ENCODE measurements at regions not wholly inside any gene's neighbourhood (a gene's known extent, or its start where the extent isn't known, plus 50 kb on each side); places are given as distances from the start of the nearest gene placed in this dataset.
"Not testable (repeated sequence)": the region's sequence is repeated elsewhere in the genome, so short reads cannot be mapped to it uniquely, and the experiment has no call there.

DNA sequence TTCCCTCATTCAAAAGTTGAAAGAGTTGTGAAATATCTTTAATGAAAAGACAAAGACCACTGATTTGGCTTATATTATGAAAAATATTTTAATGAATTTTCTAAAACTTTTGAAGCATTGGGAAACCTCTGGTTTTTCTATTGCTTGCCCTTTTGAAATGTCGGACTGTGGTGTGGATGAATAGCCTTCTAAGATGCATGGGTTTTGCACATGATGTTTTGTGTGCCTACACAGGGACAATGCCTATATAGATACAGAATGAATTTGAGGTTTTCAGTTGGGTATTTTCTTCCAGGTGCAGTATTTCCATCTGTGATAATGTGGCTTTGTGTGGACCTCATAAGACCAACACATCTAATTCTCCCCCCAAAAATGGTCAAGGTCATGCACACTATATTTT lies 1437.9 kb downstream of the REEP3 start:
- DNase-seq = no peak

DNA sequence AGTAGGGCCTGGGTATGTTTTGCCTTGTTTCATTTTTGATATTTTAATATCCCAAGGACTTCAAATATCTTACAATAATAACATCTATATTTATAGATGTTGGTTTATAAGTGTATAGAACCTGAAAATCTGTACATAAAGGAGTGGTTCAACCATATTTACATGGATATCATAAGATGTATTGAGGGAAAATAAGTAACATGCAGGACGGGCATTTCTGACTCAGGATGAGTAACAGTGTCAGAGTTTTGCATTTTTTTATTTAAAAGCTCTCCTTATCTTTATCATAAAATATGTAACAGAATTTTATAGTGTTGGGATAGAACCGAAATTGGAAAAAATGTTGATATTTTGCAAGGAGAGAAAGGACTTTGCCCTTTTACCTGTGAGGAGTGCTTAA lies 1438.7 kb downstream of the REEP3 start:
- no peak for DNase-seq

DNA sequence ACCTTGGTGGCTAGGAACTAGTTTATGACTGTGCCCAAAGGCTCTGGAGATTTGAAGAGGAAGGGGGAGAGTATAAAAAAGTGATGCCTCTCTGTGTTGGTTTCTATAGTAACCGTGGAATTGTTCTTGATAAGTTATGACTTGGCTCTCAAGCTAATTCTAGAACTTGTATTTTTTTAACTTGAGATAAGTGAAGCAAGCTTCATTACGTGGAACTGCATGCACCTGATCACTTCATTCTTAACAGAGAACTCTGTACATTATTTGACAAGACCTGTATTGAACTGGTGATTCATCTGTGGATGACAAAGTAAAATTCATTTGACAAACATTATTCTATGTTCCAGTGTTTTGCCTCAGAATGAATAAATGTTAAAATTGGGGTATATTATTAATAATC lies 1452.2 kb downstream of the REEP3 start:
- DNase-seq = no peak

DNA sequence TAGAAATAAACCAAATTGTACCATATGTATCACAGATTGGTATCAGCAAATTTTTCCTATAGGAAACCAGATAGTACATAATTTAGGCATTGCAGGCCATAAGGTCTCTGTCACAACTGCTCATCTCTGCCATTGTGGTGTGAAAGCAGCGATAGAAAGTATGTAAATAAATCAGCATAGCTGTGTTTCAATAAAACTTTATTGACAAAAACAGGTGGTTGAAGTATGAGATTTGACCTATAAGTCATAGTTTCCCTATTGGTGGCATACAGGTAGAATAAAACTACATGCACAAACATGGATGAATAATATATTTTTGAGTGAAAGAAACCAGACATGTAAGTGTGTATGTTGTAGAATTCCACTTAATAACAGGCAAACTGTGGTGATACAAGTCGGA lies 1454.9 kb downstream of the REEP3 start:
- no peak for DNase-seq

DNA sequence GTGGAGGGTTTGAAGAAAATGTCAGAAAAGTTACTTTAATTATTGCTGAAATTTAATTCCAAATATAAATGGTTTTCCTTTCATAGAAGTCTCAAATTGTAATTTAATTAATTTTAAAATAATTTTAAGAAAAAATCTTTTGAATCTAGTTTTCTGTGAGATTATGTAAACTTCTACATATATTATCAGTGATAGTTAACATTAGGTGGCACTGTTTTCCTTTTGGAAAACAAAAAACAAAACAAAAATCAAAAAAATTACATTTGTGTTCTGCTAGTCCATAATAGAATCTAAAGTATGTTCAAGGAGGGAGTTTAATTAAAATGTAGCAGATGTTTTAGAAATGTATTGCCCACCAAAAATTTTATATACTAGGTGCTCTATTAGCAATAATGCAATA lies 1456.7 kb downstream of the REEP3 start:
- no peak for DNase-seq

DNA sequence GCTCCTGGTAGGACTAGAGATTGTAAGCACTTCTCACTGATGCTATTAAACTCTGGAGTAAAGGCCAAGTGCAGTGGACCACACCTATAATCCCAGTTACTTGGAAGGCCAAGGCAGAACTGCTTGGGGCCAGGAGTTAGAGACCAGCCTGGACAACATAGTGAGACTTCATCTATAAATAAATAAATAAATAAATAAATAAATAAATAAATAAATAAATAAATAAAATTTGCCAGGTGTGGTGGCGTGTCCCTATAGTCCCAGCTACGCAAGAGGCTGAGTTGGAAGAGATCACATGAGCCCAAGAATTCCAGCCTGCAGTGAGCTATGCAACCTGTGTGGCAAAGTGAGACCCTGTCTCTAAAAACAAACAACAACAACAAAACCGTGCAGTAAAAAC lies 1475.7 kb downstream of the REEP3 start:
- no peak for DNase-seq

DNA sequence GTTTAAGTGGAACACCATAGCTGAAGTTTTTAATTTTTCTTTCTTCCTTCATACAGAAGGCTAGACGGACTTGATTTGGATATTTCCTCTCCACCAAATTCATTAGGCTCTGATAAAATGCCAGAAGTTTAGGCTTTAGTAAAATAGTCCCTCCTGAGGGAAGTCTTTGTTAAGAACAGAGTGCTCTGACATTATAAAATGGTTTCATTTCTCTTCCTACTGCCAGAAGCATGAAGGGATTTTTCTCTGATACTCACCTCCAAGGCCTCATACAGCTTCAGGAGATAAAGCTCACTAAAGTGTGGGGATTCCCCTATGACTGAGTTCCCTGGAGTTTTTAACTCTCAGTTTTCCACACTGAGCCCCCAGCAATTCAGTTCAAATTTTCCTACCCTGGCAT lies 1489.6 kb downstream of the REEP3 start:
- DNase-seq = no peak

DNA sequence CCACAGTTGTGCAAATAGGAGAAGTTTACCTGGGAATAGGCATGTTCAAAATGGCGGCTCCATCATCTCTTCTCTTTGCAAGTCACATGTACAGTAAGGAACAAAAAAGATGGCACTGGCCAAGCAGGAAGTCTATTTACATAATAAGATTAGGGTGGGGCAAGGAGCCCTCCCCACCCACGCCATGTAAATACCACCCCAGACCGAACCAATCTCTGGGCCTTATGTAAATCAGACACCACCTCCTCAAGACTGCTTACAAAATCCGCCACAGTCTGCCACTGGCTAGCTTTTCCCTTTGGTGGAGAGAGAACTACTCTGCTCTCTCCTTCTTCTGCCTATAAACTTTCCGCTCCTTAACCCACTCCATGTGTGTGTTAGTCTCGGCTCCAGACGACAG lies 1496.3 kb downstream of the REEP3 start:
- DNase-seq = no peak

DNA sequence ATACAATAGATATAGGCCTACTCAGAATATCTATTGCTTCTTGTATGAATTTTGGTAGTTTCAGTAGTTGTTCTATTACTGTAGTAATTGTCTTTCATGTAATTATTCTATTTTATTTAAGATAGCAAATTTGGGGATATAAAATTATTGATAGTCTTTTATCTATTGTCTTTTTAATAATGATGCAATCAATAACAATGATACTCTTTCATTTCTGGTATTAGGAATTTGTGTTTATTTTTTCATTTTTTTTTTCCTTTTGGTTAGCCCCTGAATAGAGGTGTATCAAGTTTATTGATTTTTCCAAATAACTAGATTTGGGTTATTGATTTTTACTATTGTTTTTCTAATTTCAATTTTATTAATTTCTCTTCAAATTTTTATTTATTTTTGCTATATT lies 1503.7 kb downstream of the REEP3 start:
- no peak for DNase-seq

DNA sequence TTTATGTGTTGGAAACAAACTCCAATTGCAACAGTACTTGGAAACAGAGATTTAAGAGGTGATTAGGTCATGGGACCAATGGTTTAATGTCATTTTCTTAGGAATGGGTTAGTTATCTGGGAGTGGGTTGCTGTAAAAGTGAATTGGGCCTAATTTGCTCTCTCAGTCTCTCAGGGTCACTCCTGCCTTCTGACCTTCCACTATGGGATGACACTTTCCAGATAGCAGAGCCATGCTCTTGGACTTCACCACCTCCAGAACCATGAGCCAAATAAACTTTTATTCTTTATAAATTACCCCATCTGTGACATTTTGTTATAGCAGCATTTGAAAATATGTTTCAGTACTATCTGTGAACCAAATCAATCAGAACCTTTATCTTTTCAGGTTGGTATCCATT lies 1509.1 kb downstream of the REEP3 start:
- no peak for DNase-seq

DNA sequence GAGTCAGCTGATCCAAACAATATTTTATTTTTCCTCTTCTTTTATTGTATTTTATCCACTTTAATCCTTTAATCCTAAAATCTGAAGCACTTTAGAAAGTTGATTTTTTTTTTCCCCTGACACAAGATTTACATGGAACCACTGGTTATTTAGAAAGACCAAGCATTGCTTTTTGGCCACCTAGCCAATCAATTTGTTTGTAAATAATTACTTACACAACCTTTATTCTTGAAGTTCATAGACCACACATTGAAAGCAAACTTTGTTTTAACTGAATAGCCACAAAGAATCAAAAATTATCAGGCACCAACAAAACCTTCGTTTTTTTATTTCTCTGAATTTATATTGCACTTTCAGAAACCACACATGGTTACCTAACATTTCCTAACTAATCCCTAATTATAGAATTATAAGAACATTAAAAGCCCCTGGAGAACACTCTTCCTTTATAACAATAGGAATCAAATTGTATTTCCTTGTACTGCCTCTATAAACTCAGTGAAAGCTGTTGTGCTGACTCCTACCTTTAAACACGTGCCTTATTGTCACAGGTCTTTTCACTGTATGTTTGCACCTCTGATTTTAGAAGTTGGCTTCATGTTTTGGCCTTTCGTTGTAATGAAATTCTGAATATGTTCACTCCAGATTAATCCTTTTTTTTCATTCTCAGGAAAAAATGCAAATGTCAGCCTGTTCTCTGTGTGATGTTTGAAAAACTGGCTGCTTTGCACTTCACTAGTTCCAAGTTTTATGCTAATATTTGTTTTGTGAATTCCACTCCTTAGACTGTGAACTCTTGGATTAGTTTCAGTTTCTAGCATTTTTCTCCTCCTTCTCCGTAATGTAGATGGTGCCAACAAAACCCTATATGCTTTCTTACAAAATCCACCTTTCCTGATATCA lies 1511.9 kb downstream of the REEP3 start:
- no peak for DNase-seq

DNA sequence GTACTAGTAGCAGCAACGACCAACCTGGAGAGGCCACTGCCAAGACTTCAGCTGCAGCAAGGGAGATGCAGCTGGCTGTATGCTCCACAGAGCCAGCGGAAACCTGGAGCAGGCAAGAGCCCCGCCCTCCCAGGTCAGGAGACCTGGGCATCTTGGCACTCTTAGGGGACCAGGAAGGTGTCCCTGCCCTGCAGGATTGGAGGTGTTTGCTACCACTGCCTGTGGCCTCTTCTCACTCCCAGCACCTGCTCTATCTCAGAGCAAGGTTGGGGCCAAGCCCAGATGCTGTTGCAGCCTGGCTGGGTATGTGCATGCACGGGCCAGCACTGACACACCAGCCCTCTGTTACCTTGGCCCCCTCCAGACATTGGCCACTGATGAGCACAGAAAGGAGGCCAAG lies 1512.8 kb downstream of the REEP3 start:
- DNase-seq = no peak

DNA sequence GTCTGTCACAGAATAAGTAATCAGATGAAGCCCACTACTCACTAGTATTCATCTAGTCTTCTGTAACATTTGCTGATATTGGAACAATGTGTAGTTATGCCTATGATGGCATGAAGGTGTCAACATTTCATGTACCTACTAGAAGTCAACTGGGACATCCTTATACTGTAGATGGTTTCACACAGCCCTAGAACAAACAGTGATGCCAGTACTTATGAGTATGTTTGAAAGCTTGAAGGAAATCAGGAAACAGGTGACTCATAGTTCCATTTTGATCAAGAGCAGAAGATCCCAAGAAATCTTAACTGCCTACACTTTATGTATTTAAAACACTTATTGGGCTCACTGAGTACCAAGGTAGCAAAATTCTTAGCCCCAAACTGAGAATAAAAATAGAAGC lies 1519.6 kb downstream of the REEP3 start:
- no peak for DNase-seq

DNA sequence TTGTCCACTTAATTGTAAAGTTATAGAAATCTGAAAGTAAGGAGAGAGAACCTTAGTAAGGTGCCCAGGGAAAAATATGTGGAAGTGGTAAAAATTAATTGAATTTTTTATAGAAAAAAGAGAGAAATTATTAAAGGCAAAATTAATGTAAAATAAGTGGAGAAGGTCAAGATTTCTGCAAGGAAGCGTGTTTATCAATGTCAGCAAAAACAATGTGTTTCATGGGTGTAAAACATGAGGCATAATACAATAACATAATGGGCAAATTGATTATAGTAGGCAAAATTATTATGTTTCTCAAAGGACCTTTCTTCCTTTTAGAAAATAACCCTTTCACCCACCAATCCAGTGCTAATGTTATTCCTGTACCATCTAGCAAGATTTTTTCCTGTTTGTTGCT lies 1520.1 kb downstream of the REEP3 start:
- DNase-seq = no peak

DNA sequence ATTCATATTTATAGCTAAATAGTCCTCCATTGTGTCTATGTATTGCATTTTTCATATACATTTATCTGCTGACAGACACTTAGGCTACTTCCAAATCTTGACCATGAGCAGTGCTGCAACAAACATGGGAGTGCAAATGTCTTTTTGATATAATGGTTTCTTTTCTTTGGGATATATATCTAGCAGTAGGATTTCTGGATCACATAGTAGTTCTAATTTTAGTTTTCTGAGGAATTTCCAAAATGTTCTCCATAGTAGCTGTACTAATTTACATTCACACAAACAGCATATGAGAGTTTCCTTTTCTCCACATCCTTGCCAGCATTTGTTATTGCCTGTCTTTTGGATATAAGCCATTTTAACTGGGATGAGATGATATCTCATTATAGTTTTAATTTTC lies 1521.3 kb downstream of the REEP3 start:
- no peak for DNase-seq

DNA sequence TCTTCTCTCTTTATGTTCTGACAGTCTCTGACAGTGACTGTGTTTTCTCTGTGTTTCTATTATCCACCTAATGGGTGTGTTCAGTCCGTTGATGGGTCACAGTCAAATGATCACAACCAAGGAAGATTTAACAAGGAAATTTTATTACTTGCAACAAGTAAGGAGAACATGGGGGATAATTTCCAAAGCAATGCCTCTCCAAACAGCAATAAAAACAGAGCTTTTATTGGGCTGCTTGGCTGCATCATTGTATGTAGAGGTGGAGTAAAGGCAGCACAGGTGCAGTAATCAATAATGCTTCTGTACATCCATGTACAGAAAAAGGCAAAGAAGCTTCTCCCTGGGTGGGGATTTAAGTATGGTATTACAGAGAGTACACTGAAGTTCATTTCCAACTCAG lies 1525.6 kb downstream of the REEP3 start:
- no peak for DNase-seq

DNA sequence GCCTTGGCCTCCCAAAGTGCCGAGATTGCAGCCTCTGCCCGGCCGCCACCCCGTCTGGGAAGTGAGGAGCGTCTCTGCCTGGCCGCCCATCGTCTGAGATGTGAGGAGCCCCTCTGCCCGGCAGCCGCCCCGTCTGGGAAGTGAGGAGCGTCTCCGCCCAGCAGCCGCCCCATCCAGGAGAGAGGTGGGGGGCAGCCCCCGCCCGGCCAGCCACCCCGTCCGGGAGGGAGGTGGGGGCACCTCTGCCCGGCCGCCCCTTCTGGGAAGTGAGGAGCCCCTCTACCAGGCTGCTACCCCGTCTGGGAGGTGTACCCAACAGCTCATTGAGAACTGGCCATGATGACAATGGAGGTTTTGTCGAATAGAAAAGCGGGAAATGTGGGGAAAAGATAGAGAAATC lies 1530.9 kb downstream of the REEP3 start:
- DNase-seq = not testable (repeated sequence)

DNA sequence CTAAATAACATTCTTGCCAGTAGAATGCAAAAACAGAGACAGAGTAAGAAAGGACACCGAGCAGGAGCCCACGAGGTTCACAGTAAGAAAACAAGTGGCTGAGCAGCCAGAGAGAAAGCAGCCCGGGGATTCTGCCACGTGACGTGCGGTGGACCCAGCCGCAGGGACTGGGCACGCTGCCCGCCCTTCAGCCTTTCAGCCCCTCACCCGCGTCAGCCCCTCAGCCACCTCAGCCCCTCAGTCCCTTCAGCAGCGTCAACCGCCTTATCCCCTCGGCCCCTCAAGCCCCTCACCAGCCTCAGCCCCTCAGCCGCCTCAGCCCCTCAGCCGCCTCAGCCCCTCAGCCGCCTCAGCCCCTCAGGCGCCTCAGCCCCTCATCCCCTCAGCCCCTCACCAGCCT lies 1532.2 kb downstream of the REEP3 start:
- DNase-seq = not testable (repeated sequence)

DNA sequence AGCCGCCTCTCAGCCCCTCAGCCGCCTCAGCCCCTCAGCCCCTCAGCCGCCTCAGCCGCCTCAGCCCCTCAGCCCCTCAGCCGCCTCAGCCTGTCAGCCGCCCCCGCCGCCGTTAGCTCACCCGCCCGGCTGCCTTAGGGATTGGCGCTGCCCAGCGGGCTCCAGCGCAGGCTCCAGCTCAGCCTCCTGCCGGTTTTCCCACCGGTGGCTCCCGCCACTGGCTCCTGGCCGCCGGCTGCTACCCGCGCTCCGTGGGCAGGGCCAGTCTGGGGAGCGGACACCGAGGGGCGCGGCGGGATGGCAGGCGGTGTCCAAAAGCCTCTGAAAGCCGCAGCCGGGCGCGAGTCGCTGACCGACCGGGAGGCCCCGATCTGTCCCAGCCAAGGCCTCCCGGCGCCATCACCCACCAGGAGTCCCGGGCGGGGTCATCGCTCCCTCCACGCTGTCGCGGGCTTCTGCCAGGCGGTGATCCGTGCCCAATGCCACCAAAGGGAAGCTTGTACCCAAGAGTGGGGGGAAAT lies 1532.7 kb downstream of the REEP3 start:
- not testable (repeated sequence) for DNase-seq

DNA sequence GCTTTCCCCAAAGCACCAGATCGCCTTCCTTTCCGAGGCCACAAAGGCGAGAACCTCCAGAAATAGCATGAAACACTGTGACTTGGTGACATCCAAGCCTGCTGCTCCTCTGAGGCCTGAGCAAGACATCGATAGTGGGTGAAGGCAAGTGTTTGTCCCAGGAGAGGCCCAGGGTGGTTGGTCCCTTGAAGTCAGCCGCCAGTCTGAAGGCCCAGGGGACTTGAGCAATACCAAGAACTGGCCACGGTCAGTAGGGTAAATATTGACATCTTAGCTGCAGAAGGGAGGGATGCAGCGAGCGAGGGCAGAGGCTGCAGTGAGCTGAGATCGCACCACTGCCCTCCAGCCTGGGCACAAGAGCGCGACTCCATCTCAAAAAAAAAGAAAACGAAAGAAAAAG lies 1533.5 kb downstream of the REEP3 start:
- not testable (repeated sequence) for DNase-seq

DNA sequence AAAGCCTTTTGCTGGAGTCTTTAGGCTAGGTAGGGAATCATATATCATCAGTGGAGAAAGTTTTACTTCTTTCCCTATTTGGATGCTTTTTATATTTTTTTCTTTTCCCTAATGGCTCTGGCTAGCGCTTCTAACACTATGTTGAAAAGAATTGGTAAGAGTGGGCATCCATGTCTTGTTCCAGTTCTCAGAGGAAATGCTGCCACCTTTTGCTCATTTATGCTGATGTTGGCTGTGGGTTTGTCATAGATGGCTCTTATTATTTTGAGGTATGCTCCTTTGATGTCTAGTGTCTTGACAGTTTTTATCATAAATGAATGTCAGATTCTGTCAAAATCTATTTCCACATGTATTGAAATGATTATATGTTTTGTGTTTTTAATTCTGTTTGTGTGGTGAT lies 1544.1 kb downstream of the REEP3 start:
- DNase-seq = no peak

DNA sequence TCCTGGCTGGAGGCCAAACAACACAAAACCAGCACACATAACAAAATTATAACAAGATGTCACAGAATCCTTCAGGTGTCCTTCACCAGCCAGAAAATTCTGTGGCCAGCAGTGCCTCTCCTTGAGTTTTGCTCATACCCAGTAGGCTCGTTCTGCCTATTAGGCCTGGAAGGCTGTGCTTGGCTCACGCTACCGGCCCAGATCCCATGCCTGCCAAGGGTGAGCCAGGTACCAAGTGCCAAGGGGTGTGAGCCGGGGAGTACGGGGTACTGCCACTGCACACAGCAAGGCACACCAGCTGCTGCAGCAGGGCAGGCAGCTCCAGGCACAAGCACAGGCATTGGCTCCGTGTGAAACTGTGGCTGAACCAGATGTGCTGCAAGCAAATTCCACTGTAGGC lies 1562.0 kb downstream of the REEP3 start:
- no peak for DNase-seq

DNA sequence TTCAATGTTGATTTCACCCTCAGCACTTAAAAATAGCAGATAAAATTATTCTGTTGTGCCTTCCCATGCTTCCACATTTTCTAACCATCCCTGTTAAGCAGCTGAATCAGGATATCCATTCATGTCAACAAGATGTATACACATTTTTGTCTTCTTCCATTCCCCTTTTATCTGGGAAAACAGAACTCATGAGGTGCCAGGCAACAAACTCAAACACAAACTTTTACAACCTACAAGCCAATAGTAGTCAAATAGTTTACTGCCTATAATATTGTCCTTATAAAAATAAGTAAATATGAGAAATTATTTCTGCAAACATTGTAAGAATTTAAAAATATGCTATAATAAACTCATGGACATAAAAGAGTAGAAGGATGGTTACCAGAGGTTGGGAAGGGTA lies 1569.8 kb downstream of the REEP3 start:
- no peak for DNase-seq

DNA sequence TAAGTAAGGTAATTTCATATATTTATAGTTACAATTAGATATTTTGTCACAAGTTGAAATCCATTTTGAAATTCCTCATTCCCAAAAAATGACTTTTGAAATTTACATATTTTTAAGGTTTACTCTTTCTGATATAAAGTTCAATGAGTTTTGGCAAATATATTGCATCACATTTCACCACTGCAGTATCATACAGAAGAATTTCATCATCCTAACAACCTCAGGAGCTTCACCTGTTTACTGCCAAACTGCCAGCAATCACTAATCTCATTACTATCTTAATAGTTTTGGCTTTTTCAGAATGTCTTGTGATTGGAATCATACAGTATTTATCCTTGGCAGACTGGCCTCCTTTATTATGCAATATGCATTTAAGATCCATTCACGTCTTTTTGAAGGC lies 1578.9 kb downstream of the REEP3 start:
- DNase-seq = no peak

DNA sequence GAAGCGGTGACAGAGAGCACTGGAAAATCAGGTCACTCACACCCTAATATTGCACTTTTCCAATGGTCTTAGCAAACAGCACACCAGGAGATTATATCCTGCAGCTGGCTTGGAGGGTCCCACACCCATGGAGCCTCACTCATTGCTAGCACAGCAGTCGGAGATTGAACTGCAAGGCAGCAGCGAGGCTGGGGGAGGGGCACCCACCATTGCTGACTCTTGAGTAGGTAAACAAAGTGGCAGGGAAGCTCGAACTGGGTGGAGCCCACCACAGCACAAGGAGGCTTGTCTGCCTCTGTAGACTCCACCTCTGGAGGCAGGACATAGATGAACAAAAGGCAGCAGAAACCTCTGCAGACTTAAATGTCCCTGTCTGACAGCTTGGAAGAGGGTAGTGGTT lies 1579.7 kb downstream of the REEP3 start:
- DNase-seq = not testable (repeated sequence)

All from KG1 (cell line).